A673 (cell line): ENCODE measurements at regions not wholly inside any gene's neighbourhood (a gene's known extent, or its start where the extent isn't known, plus 50 kb on each side); places are given as distances from the start of the nearest gene placed in this dataset.

ENCODE experiments used
- BruUV-seq: library from RNA; stranded (reverse); fragments of 400-500 nt; replicated peaks from 2 replicates; lab custom pipeline; 2021; lab: Mats Ljungman, UMichigan
- CTCF ChIA-PET: fragments of 300-600 bp; sonication (Branson Sonifier 250); formaldehyde crosslinking; loops from one replicate; lab custom pipeline; 2022; ENCODE audit warnings: antibody characterized with exemption; lab: Charles Lee
- POLR2A ChIA-PET: fragments of 300-600 bp; sonication (Branson Sonifier 250); formaldehyde crosslinking; loops from one replicate; lab custom pipeline; 2022; ENCODE audit warnings: antibody characterized with exemption; ENCODE audit not compliant: low non-redundant PET; lab: Charles Lee
- DNase-seq: peaks from one replicate; pipeline ENCODE4 v3.0.0-alpha.2; 2015; ENCODE audit warnings: low spot score
- H3K27ac ChIP-seq: fragments of 200-600 bp; sonication (generic); 2 replicates; pipeline ENCODE4 v1.5.1; 2016; ENCODE audit warnings: mixed run types, low read depth, mild to moderate bottlenecking, mixed read lengths, antibody characterized with exemption, low read length; ENCODE audit not compliant: poor library complexity, severe bottlenecking
- H3K27me3 ChIP-seq: fragments of 200-600 bp; sonication (generic); replicated peaks from 2 replicates; pipeline ENCODE4 v1.6.1; 2017; ENCODE audit warnings: mixed run types, low read depth, mild to moderate bottlenecking, mixed read lengths, antibody characterized with exemption, low read length; ENCODE audit not compliant: insufficient read depth, poor library complexity
- H3K36me3 ChIP-seq: fragments of 200-600 bp; sonication (generic); 2 replicates; pipeline ENCODE4 v1.6.1; 2016; ENCODE audit warnings: mixed run types, mild to moderate bottlenecking, mixed read lengths, antibody characterized with exemption, low read length; ENCODE audit not compliant: insufficient read depth, poor library complexity, severe bottlenecking
- H3K4me1 ChIP-seq: fragments of 200-600 bp; sonication (generic); 2 replicates; pipeline ENCODE4 v1.6.1; 2017; ENCODE audit warnings: mixed run types, mild to moderate bottlenecking, mixed read lengths, antibody characterized with exemption, low read length; ENCODE audit not compliant: insufficient read depth, poor library complexity, severe bottlenecking
- H3K4me3 ChIP-seq: fragments of 200-600 bp; sonication (generic); 2 replicates; pipeline ENCODE4 v1.5.1; 2016; ENCODE audit warnings: low read depth, mixed run types, mild to moderate bottlenecking, mixed read lengths, low read length; ENCODE audit not compliant: poor library complexity, severe bottlenecking
- H3K9me3 ChIP-seq: fragments of 200-600 bp; sonication (generic); 2 replicates; pipeline ENCODE4 v1.6.1; 2016; ENCODE audit warnings: mixed run types, low read depth, mild to moderate bottlenecking, mixed read lengths, antibody characterized with exemption, low read length; ENCODE audit not compliant: poor library complexity, severe bottlenecking
- EZH2 ChIP-seq: fragments of 200-600 bp; sonication (generic); IDR thresholded peaks from 2 replicates; pipeline ENCODE4 v1.6.1; 2017; ENCODE audit warnings: borderline replicate concordance, low read depth, mild to moderate bottlenecking, mixed read lengths, antibody characterized with exemption, low read length; ENCODE audit not compliant: poor library complexity, severe bottlenecking
- intact Hi-C: fragments of 100-400 bp; cut with micrococcal nuclease; formaldehyde crosslinking; loops from one replicate; pipeline ENCODE4 v1.10.0; 2022; ENCODE audit not compliant: unreplicated experiment
- TF ChIP-seq, protein P1 (sequence below): fragments of 300-800, 200-600 bp; sonication (generic); conservative IDR thresholded peaks from 2 replicates; pipeline ENCODE4 v1.5.1; 2017; ENCODE audit warnings: low read depth, mild to moderate bottlenecking, antibody characterized with exemption, low read length, moderate library complexity, mixed read lengths

- H3K27me3 ChIP-seq = no peaks in the 10 kb centered on the region
- ChIA-PET CTCF (no interaction called here), POLR2A (no interaction called here)
- TF ChIP-seq, protein P1, sequence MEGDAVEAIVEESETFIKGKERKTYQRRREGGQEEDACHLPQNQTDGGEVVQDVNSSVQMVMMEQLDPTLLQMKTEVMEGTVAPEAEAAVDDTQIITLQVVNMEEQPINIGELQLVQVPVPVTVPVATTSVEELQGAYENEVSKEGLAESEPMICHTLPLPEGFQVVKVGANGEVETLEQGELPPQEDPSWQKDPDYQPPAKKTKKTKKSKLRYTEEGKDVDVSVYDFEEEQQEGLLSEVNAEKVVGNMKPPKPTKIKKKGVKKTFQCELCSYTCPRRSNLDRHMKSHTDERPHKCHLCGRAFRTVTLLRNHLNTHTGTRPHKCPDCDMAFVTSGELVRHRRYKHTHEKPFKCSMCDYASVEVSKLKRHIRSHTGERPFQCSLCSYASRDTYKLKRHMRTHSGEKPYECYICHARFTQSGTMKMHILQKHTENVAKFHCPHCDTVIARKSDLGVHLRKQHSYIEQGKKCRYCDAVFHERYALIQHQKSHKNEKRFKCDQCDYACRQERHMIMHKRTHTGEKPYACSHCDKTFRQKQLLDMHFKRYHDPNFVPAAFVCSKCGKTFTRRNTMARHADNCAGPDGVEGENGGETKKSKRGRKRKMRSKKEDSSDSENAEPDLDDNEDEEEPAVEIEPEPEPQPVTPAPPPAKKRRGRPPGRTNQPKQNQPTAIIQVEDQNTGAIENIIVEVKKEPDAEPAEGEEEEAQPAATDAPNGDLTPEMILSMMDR = no peak
- no peak for TF ChIP-seq EZH2
- H3K27ac ChIP-seq = no peak overlapping the region
- H3K4me1 ChIP-seq = no peaks in the 10 kb centered on the region
- no TSS peak for BruUV-seq
- no peaks in the 10 kb centered on the region for H3K9me3 ChIP-seq
- H3K4me3 ChIP-seq = no peak overlapping the region
- intact Hi-C loops = no loop called here
- DNase-seq = no peak
- H3K36me3 ChIP-seq = no peaks in the 10 kb centered on the region
These were observed 991.6 kb downstream of the BCL11B start for GRCh38 chr14:98280436-98280835.

DNA sequence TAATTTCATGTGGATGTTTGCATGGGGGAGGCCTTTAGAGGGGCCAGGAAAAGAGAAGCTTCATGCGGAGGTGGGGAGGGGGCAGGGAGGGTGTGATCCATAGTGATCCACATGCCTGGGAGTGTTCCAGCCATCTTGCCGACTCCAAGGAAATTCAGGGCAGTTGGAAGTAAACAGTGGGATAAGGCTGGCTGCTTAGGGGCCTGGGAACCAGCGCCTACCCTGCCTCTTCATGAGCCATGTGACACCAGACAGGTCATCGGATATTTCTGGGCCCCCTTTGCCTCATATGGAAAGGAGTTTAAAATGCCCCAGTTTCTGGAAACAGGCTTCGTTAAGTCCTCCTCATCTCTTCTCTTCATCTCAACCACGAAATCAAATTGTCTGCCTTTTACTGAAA is 983.2 kb downstream of the BCL11B start:
- H3K9me3 ChIP-seq = no peaks in the 10 kb centered on the region
- no peaks in the 10 kb centered on the region for H3K4me1 ChIP-seq
- no peak for TF ChIP-seq EZH2
- TF ChIP-seq, protein P1 = no peak
- no TSS peak for BruUV-seq
- no peaks in the 10 kb centered on the region for H3K27me3 ChIP-seq
- H3K4me3 ChIP-seq = no peak overlapping the region
- ChIA-PET CTCF (no interaction called here), POLR2A (no interaction called here)
- DNase-seq = no peak
- intact Hi-C loops = no loop called here
- no peaks in the 10 kb centered on the region for H3K36me3 ChIP-seq
- no peak overlapping the region for H3K27ac ChIP-seq

- H3K27ac ChIP-seq = no peak overlapping the region
- H3K4me3 ChIP-seq = no peak overlapping the region
- no TSS peak for BruUV-seq
- DNase-seq = no peak
- CTCF ChIA-PET = no interaction called here
- H3K9me3 ChIP-seq = no peaks in the 10 kb centered on the region
- POLR2A ChIA-PET = interaction anchor here (0.8 kb wide), 1 partner anchor 502 kb away, joined by 3 read pairs; no protein-coding TSS in a partner anchor
- H3K36me3 ChIP-seq = no peaks in the 10 kb centered on the region
- intact Hi-C loops = no loop called here
- no peaks in the 10 kb centered on the region for H3K27me3 ChIP-seq
- no peaks in the 10 kb centered on the region for H3K4me1 ChIP-seq
- TF ChIP-seq, protein P1 = no peak
- TF ChIP-seq EZH2 = no peak
These were observed 981.4 kb downstream of the BCL11B start for GRCh38 chr14:98290596-98290995.
